KG1 (cell line): ENCODE measurements at regions not wholly inside any gene's neighbourhood (a gene's known extent, or its start where the extent isn't known, plus 50 kb on each side); places are given as distances from the start of the nearest gene placed in this dataset.
"Not testable (repeated sequence)": the region's sequence is repeated elsewhere in the genome, so short reads cannot be mapped to it uniquely, and the experiment has no call there.

Source experiments
- DNase-seq: peaks from one replicate; lab custom pipeline; 2025; lab: John Stamatoyannopoulos, UW

GRCh38 chr2:186382932-186383331, 103.1 kb upstream of the ZC3H15 start:
- DNase-seq, result no peak

- no peak for DNase-seq
Measured at GRCh38 chr2:186384226-186384625, 101.8 kb upstream of the ZC3H15 start.

GRCh38 chr2:186385638-186386201, 100.3 kb upstream of the ZC3H15 start:
- DNase-seq, result not testable (repeated sequence)

GRCh38 chr2:186399082-186399644, 86.9 kb upstream of the ZC3H15 start:
- no peak for DNase-seq

GRCh38 chr2:186405842-186406241, 80.2 kb upstream of the ZC3H15 start:
- no peak for DNase-seq

- DNase-seq, result no peak
Measured at GRCh38 chr2:186407611-186408010, 78.4 kb upstream of the ZC3H15 start.

- no peak for DNase-seq
Measured at GRCh38 chr2:186410802-186411201, 75.3 kb upstream of the ZC3H15 start.

GRCh38 chr2:186422226-186422625, 63.8 kb upstream of the ZC3H15 start:
- no peak for DNase-seq

GRCh38 chr2:186423481-186423880, 62.6 kb upstream of the ZC3H15 start:
- DNase-seq, result no peak

- no peak for DNase-seq
Measured at GRCh38 chr2:186424265-186424664, 61.8 kb upstream of the ZC3H15 start.

GRCh38 chr2:186425576-186425975, 60.5 kb upstream of the ZC3H15 start:
- DNase-seq, result no peak

GRCh38 chr2:186426153-186427016, 59.7 kb upstream of the ZC3H15 start:
- DNase-seq, result no peak

- DNase-seq, result not testable (repeated sequence)
Measured at GRCh38 chr2:186427017-186427350, 59.1 kb upstream of the ZC3H15 start.

- DNase-seq, result no peak
Measured at GRCh38 chr2:186427970-186428369, 58.1 kb upstream of the ZC3H15 start.

- DNase-seq, result no peak
Measured at GRCh38 chr2:186429104-186429503, 57.0 kb upstream of the ZC3H15 start.

GRCh38 chr2:186431306-186431705, 54.8 kb upstream of the ZC3H15 start:
- DNase-seq, result no peak

- no peak for DNase-seq
Measured at GRCh38 chr2:186433040-186433439, 53.0 kb upstream of the ZC3H15 start.

GRCh38 chr2:186433777-186434432, 52.2 kb upstream of the ZC3H15 start:
- DNase-seq, result no peak
